ENCODE measurements at regions not wholly inside any gene's neighbourhood (a gene's known extent, or its start where the extent isn't known, plus 50 kb on each side); places are given as distances from the start of the nearest gene placed in this dataset.

DNA sequence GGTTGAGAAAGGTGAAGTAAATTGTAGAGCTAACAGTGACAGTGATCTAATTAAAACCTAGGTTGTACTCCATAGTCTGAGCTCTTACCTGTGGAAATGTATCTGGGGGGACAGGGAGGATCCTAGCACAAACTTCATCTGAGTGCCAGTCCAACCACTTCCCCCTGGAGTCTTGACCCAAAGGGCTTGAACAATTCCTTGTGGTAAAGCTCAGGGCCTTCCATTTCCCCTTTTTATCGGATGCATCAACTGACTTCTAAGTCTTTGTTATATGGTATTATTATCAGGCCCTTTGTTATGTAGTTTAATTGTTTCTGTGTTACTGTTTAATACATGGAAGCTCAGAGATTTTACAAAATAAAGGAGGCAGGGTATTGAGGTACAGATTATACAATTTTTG is 140.2 kb upstream of the SESN3 start:
- Mint-ChIP-seq H3K4me1 (peaks cover 7% of the 10 kb centered on the region), H3K36me3 (no peaks in the 10 kb centered on the region), H3K27ac (no peak overlapping the region), H3K4me3 (no peak overlapping the region), H3K27me3 (ENCODE audit: insufficient read depth, low read depth) (no peaks in the 10 kb centered on the region), H3K9me3 (no peaks in the 10 kb centered on the region)
- Histone ChIP-seq H3K4me3 (no peak overlapping the region), H3K4me1 (peaks cover 23% of the 10 kb centered on the region), H3K9me3 (ENCODE audit: low read depth) (no peaks in the 10 kb centered on the region), H2AFZ (replicated peaks) (no peak overlapping the region), H3K27me3 (no peaks in the 10 kb centered on the region), H3K36me3 (no peaks in the 10 kb centered on the region), H3K9ac (no peak overlapping the region), H3K27ac (no peak overlapping the region), H3K4me2 (no peak overlapping the region), H3F3A (ENCODE audit: low read depth) (peaks cover 7% of the 10 kb centered on the region), H3K79me2 (ENCODE audit: low read depth) (no peaks in the 10 kb centered on the region), H4K20me1 (ENCODE audit: low read depth) (no peaks in the 10 kb centered on the region)
- no peak for TF ChIP-seq EZH2 (IDR thresholded peaks at IDR 0.05)
- TF ChIP-seq, protein P1, sequence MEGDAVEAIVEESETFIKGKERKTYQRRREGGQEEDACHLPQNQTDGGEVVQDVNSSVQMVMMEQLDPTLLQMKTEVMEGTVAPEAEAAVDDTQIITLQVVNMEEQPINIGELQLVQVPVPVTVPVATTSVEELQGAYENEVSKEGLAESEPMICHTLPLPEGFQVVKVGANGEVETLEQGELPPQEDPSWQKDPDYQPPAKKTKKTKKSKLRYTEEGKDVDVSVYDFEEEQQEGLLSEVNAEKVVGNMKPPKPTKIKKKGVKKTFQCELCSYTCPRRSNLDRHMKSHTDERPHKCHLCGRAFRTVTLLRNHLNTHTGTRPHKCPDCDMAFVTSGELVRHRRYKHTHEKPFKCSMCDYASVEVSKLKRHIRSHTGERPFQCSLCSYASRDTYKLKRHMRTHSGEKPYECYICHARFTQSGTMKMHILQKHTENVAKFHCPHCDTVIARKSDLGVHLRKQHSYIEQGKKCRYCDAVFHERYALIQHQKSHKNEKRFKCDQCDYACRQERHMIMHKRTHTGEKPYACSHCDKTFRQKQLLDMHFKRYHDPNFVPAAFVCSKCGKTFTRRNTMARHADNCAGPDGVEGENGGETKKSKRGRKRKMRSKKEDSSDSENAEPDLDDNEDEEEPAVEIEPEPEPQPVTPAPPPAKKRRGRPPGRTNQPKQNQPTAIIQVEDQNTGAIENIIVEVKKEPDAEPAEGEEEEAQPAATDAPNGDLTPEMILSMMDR (IDR thresholded peaks at IDR 0.05): no peak
- no peak for DNase-seq (ENCODE audit: low spot score)

DNA sequence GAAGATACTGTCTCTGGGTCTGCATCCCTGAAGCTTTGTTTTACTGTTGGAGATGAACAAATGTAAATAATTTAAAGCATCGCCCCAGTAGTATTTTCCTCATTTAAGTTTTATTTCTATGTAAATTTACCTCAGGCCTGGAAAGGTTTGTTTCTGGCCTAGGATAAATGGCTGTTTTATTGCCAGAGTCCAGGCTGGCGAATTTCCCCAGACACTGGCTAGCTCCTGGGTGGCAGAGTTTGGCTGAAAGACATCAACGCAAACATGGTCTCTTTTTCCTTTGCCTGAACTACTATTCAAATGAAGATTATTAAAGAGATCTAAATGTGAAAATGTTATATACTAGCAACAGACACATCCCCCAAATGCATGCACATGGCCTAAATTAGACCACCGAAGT is 136.7 kb upstream of the SESN3 start:
- no peak for DNase-seq (ENCODE audit: low spot score)
- peak overlapping the region; percentile 8 for H3K4me2 ChIP-seq
- H3K27ac ChIP-seq: no peak overlapping the region
- H3K4me1 ChIP-seq: peaks cover 40% of the 10 kb centered on the region
- TF ChIP-seq EZH2phosphoT487 (IDR thresholded peaks at IDR 0.05): no peak
- Mint-ChIP-seq H3K9me3 (no peaks in the 10 kb centered on the region), H3K36me3 (no peaks in the 10 kb centered on the region), H3K27me3 (ENCODE audit: insufficient read depth, low read depth) (no peaks in the 10 kb centered on the region), H3K4me3 (no peak overlapping the region), H3K27ac (no peak overlapping the region), H3K4me1 (peaks cover 23% of the 10 kb centered on the region)
- H3K4me3 ChIP-seq: no peak overlapping the region
- H2AFZ ChIP-seq (replicated peaks): peak overlapping the region; percentile 35
- H3K27me3 ChIP-seq: no peaks in the 10 kb centered on the region
- H3F3A ChIP-seq (ENCODE audit: low read depth): peaks cover 7% of the 10 kb centered on the region
- H3K9me3 ChIP-seq (ENCODE audit: low read depth): no peaks in the 10 kb centered on the region
- H3K9ac ChIP-seq: no peak overlapping the region
- no peaks in the 10 kb centered on the region for H4K20me1 ChIP-seq (ENCODE audit: low read depth)
- no peaks in the 10 kb centered on the region for H3K36me3 ChIP-seq
- H3K79me2 ChIP-seq (ENCODE audit: low read depth): no peaks in the 10 kb centered on the region

DNA sequence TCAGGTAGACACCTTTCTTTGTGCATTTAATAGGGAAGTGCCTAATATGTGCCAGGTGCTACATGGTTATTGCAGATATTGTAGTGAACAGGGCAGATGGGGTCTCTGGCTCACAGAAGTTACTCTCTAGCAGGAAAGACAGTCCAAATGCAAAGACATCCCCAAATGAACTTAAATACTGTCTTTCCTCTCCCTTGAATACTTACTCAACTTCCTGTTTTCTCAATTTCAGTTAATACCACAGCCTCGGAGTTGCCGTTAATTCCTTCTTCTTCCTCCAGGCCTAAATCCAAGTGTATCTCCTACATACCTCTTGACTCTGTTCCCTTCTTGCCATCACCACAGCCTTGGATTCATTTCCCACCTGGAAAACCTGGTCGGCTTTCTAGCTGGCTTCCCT is 134.3 kb upstream of the SESN3 start:
- Histone ChIP-seq H3K79me2 (ENCODE audit: low read depth) (no peaks in the 10 kb centered on the region), H3K36me3 (no peaks in the 10 kb centered on the region), H3K27ac (no peak overlapping the region), H3K4me3 (no peak overlapping the region), H3K9ac (no peak overlapping the region), H3K27me3 (no peaks in the 10 kb centered on the region), H3K9me3 (ENCODE audit: low read depth) (no peaks in the 10 kb centered on the region), H2AFZ (replicated peaks) (no peak overlapping the region), H3K4me1 (peaks cover 36% of the 10 kb centered on the region), H4K20me1 (ENCODE audit: low read depth) (no peaks in the 10 kb centered on the region), H3K4me2 (no peak overlapping the region), H3F3A (ENCODE audit: low read depth) (peaks cover 7% of the 10 kb centered on the region)
- no peak for TF ChIP-seq EZH2 (IDR thresholded peaks at IDR 0.05)
- TF ChIP-seq, protein P1 (IDR thresholded peaks at IDR 0.05): no peak
- no peak for TF ChIP-seq EZH2phosphoT487 (IDR thresholded peaks at IDR 0.05)
- no peak overlapping the region for H3K4me3 Mint-ChIP-seq
- no peaks in the 10 kb centered on the region for H3K27me3 Mint-ChIP-seq (ENCODE audit: insufficient read depth, low read depth)
- no peak for DNase-seq (ENCODE audit: low spot score)
- H3K36me3 Mint-ChIP-seq: no peaks in the 10 kb centered on the region
- peaks cover 22% of the 10 kb centered on the region for H3K4me1 Mint-ChIP-seq
- no peak overlapping the region for H3K27ac Mint-ChIP-seq
- no peaks in the 10 kb centered on the region for H3K9me3 Mint-ChIP-seq

DNA sequence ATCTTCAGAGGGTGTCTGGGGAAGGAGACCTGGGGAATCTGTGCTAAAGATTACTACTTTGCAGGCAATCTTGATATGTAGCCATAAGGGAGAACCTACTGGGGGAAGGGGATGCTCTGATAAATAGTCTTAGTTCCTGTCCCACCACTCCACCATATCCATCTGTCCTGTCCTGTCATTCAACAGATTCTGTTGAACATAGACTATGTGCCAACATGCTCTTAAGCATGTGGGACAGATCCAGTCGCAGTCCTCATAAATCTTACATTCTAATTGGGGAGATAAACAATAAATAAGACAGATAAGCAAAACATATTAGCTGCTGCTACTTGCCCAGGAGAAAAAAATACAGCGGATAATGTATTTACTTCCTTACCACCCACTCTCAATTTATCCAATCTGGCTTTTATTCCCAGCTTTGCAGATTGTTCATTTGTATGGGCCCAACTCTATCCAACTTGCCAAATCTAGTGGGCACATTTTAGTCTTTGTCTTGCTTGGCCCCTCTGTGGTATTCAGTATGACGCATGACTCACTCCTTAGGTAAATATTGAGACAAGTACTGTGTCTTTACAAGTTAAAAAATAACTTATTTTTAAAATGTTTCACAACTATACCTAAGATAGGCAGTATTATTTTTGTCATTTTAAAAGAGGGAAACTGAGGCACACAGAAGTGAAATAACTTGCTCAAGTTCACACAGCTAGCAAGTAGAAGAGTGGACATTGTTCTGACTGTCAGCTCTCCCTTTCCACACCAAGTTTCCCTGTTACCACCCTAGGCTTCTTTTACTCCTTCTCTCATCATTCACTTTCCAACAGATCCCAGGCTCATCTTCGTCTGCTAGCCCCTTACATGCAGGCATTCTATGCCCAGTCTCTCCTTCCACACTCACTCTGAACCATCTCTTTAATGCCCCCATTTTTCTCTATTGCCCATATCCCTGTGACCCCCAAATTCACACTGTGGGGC is 133.6 kb upstream of the SESN3 start:
- TF ChIP-seq EZH2phosphoT487 (IDR thresholded peaks at IDR 0.05) (no peak), EZH2 (IDR thresholded peaks at IDR 0.05) (no peak)
- TF ChIP-seq, protein P1 (IDR thresholded peaks at IDR 0.05): no peak
- Histone ChIP-seq H3K79me2 (ENCODE audit: low read depth) (no peaks in the 10 kb centered on the region), H3K27me3 (no peaks in the 10 kb centered on the region), H4K20me1 (ENCODE audit: low read depth) (no peaks in the 10 kb centered on the region), H3K9me3 (ENCODE audit: low read depth) (no peaks in the 10 kb centered on the region), H2AFZ (replicated peaks) (no peak overlapping the region), H3K9ac (no peak overlapping the region), H3K4me3 (no peak overlapping the region), H3K36me3 (no peaks in the 10 kb centered on the region), H3K4me2 (peak overlapping the region; percentile 16), H3K4me1 (peaks cover 40% of the 10 kb centered on the region), H3K27ac (no peak overlapping the region), H3F3A (ENCODE audit: low read depth) (peaks cover 10% of the 10 kb centered on the region)
- Mint-ChIP-seq H3K4me1 (peaks cover 18% of the 10 kb centered on the region), H3K36me3 (no peaks in the 10 kb centered on the region), H3K4me3 (no peak overlapping the region), H3K27ac (no peak overlapping the region), H3K9me3 (no peaks in the 10 kb centered on the region), H3K27me3 (ENCODE audit: insufficient read depth, low read depth) (no peaks in the 10 kb centered on the region)
- no peak for DNase-seq (ENCODE audit: low spot score)
